HL-60 (cell line): ENCODE measurements at regions not wholly inside any gene's neighbourhood (a gene's known extent, or its start where the extent isn't known, plus 50 kb on each side); places are given as distances from the start of the nearest gene placed in this dataset.

Experiments used
- POLR2AphosphoS5 ChIP-seq: IDR thresholded peaks from 2 replicates; pipeline ENCODE4 v1.6.1; 2012; ENCODE audit warnings: low read depth
- TF ChIP-seq, protein P1 (sequence below): IDR thresholded peaks from one replicate; pipeline ENCODE4 v1.5.1; 2011; ENCODE audit warnings: low read length, control low read depth, inconsistent platforms; ENCODE audit not compliant: insufficient read depth

DNA sequence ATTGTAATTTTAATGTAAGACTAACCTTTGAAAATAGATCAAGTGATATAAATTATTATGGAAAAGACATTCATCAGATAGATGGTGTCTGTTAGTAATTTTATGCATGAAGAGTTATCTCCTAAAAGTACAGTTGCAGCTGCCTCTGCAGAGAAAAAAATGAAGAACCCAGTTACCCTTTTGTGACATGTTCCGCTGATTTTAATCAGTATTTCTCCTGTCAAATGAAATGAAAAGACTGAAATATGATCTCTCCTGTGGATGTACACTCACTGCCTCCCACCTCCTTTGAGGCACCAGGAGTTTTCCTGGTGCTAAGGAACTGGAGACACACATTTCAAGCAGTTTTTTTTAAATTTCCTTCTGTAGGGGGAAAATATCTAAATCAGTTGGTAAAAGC, 277.4 kb downstream of the KIF4B start:
- TF ChIP-seq, protein P1, sequence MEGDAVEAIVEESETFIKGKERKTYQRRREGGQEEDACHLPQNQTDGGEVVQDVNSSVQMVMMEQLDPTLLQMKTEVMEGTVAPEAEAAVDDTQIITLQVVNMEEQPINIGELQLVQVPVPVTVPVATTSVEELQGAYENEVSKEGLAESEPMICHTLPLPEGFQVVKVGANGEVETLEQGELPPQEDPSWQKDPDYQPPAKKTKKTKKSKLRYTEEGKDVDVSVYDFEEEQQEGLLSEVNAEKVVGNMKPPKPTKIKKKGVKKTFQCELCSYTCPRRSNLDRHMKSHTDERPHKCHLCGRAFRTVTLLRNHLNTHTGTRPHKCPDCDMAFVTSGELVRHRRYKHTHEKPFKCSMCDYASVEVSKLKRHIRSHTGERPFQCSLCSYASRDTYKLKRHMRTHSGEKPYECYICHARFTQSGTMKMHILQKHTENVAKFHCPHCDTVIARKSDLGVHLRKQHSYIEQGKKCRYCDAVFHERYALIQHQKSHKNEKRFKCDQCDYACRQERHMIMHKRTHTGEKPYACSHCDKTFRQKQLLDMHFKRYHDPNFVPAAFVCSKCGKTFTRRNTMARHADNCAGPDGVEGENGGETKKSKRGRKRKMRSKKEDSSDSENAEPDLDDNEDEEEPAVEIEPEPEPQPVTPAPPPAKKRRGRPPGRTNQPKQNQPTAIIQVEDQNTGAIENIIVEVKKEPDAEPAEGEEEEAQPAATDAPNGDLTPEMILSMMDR: no peak
- no peak for TF ChIP-seq POLR2AphosphoS5
